Activated effector memory CD4-positive, alpha-beta T cell treated with anti-CD3 and anti-CD28 coated beads, Interleukin-2, amount 50 U/mL, for 16 hours (primary cell): ENCODE measurements at regions not wholly inside any gene's neighbourhood (a gene's known extent, or its start where the extent isn't known, plus 50 kb on each side); places are given as distances from the start of the nearest gene placed in this dataset.
"Not testable (repeated sequence)": the region's sequence is repeated elsewhere in the genome, so short reads cannot be mapped to it uniquely, and the experiment has no call there.

ENCODE experiments used
- DNase-seq: peaks from one replicate; pipeline ENCODE4 v3.0.0-alpha.2; 2020

DNA sequence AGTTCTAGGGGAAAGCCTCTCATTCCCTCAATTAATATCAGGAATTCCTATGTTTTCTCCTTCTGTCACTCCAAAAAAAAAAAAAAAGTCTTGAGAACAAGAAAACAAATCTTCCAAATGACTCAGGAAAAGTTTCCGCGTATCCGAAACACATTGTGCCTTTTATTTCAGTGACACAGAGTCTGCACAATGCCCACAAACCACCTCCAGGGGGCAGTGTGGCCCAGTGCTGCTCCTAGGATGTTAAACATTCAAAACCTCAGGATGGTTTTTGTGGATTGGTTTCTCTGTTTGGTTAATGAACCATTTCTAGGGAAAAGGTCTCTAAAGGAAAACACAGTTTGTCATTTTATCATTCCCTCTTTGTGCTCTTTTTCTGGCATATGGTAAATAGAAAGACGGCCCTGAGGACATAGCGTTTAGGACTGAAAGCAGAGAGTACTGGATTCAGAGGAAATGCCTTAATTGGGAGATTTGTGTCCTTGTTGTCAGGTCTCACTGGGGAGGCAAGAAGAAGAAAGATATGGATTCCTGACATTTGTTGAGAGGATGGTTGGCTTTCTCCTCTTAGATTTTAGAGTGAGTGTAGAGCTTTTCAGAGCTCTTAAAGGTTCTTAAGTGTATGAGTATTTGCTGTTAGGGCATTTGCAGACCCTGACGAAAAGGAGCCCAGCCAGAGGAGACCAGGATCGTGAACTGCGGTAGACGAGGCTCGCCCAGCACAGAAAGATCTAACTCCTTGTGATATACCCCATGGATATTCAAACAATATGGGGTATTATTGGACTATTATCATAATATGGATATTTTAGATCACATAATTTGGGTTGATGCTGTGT lies 65.7 kb upstream of the MAP9 start:
- peak; percentile 85 for DNase-seq

DNA sequence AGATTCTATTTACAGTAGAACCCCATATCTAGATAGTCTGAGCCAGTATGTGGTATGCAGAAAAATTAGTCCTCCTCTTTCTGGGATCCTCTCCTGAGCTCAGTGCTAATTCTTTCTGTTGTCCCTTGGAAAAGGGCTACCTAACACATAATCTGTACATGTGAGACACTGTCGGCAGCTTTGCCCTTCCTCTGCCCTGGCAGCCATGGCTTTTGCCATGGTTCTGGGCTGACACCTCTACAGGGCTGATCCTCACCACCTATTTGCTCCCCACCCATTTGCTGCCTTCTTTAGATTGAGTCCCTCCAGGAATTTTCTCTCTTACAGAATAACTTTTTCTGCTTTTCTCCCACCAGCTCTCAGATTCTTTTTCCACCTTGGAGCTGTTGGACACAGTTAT lies 64.7 kb upstream of the MAP9 start:
- no peak for DNase-seq

GRCh38 chr4:155439760-155440159 lies 63.0 kb upstream of the MAP9 start:
- DNase-seq, result not testable (repeated sequence)

- DNase-seq, result no peak
Observed at GRCh38 chr4:155434904-155435303, 58.1 kb upstream of the MAP9 start.

GRCh38 chr4:155434366-155434765 lies 57.6 kb upstream of the MAP9 start:
- no peak for DNase-seq

DNA sequence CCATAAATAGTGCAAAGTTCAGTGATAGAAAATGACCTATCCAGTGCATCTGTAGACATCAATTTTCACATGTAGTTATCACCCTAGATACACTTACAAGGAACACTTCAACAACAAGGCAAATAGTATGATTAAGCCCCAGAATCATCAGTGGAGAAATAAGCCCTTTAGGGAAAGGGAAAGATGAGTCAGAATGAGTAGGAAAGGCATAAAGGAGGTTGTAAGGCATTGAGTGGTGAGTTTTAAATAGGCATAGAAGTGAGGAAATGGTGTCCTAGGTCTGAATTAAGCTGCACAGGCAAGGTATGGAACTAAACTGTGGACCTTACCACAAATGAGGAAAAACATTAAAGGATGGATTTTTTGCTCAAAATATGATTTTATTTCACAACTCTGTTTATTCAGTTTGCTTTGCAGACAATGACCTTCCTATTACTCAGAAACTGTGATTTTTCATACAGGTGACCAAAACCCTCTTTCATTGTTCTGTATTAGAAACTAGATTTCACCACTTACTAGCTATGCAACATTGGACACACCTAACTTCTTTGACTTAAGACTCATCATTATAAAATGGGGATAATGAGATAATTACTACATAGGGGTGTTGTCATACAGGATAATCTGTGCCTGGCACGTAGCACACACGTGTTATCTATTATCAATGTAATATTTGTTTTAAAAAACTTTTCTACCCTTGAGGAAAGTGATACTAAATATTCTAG lies 57.0 kb upstream of the MAP9 start:
- no peak for DNase-seq

DNA sequence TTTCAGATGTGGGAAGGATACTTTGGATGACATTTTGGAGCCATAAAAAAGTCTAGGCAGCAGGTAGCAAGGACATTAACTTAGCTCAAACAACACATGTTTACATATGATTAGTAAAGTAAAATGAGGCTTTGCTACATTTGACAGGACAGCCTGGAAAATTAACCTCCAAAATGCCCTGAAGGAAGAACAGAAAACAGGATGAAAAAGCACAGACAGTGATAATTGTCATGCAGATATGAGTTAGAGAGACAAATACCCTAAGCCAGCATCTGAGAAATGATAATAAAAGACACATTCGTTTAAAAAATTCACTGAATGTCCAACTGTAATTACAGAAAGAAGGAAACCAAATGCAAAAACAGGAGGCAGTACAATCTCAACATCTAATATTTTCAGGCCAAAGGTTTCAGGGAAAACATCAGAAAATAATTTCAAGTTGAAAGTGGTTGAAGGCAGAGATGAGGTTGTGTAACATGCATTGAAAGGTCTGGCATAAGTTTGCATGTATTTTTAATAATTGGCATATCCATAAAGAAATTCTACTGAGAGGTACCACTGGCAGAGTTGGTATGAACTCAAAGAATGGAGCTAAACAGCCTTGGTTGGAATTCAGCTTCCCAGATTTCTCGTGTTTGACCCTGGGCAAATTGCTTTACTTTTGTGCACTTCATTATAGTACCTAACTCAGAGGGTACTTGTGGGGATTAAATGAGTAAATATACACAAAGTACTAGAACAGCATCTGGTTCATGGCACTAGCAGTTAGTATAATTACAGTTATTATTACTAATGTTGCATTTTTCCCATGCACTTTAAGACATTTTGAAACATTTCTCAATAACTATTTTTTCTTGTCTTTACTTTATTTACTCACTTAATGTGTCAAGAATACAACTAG lies 54.4 kb upstream of the MAP9 start:
- no peak for DNase-seq

GRCh38 chr4:155428128-155428527 lies 51.4 kb upstream of the MAP9 start:
- DNase-seq, result no peak

DNA sequence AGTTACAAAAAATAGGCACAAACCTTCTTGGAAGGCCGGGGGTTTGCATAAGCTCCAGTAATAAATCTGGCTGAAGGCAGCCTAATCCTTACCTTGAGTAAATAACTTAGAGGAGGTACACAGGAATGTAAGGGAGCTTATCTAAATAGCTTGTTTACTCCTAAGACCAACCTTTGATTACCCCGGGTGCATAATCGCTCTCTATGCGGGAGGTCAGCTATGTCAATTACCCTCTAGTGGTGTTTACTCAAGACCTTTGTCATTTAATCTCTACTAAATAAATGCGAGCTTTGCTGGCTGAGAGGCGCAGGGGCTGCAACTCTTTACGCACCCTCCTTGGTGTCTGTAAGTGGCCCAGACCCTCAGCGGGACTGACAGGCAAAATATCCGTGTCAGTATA lies 50.2 kb upstream of the MAP9 start:
- DNase-seq, result no peak
